ENCODE measurements at regions not wholly inside any gene's neighbourhood (a gene's known extent, or its start where the extent isn't known, plus 50 kb on each side); places are given as distances from the start of the nearest gene placed in this dataset.

DNA sequence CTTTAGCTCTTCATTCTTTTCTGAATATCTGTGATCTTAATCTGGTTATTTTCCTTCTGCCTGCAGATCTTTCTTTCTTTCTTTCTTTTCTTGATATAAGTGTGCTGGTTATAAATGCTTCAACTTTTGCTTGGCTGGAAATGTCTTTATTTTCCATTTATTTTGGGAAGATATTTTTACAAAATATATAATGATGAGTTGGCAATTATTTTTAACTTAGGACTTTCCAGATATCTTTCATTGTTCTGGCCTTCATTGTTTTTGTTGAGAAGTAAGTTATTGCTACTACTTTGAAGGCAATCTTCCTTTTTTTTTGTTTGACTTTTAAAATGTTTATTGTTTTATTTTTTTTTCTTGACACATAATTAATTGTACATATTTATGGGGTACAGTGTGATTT lies 75.3 kb downstream of the ZNF503 start:
- TF ChIP-seq, protein P1, sequence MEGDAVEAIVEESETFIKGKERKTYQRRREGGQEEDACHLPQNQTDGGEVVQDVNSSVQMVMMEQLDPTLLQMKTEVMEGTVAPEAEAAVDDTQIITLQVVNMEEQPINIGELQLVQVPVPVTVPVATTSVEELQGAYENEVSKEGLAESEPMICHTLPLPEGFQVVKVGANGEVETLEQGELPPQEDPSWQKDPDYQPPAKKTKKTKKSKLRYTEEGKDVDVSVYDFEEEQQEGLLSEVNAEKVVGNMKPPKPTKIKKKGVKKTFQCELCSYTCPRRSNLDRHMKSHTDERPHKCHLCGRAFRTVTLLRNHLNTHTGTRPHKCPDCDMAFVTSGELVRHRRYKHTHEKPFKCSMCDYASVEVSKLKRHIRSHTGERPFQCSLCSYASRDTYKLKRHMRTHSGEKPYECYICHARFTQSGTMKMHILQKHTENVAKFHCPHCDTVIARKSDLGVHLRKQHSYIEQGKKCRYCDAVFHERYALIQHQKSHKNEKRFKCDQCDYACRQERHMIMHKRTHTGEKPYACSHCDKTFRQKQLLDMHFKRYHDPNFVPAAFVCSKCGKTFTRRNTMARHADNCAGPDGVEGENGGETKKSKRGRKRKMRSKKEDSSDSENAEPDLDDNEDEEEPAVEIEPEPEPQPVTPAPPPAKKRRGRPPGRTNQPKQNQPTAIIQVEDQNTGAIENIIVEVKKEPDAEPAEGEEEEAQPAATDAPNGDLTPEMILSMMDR (IDR thresholded peaks at IDR 0.05; ENCODE audit: control extremely low read depth in 1 of 3, insufficient read depth in 1 of 3, low read depth in 1 of 3, low read length in 3 of 3): no peak
- TF ChIP-seq HDAC2 (IDR thresholded peaks at IDR 0.05; ENCODE audit: borderline replicate concordance in 1 of 2, low read depth in 2 of 2, low read length in 2 of 2) (no peak), CHD1 (IDR thresholded peaks at IDR 0.05; ENCODE audit: low read depth, low read length) (no peak), JUND (IDR thresholded peaks at IDR 0.05; ENCODE audit: low read length) (no peak), JUN (IDR thresholded peaks at IDR 0.05; ENCODE audit: low read depth, low read length) (no peak)
